G401.6 (cell line): ENCODE measurements at regions not wholly inside any gene's neighbourhood (a gene's known extent, or its start where the extent isn't known, plus 50 kb on each side); places are given as distances from the start of the nearest gene placed in this dataset.
A peak's percentile ranks its signal among the peaks of the same experiment; 100 is the strongest.

Experiments used
- FAIRE-seq: peaks from 2 replicates; lab custom pipeline; 2012; peaks lifted over from hg19 to GRCh38; lab: Jason Lieb, UNC

- FAIRE-seq: no peak
Observed at GRCh38 chr13:112247471-112248405, 128.4 kb upstream of the SPACA7 start.

- FAIRE-seq: no peak
Observed at GRCh38 chr13:112248406-112248760, 127.8 kb upstream of the SPACA7 start.

GRCh38 chr13:112248862-112249592 is 127.1 kb upstream of the SPACA7 start:
- FAIRE-seq: no peak

GRCh38 chr13:112249644-112250610 is 126.2 kb upstream of the SPACA7 start:
- no peak for FAIRE-seq

GRCh38 chr13:112250788-112251445 is 125.2 kb upstream of the SPACA7 start:
- FAIRE-seq: no peak

- FAIRE-seq: no peak
Observed at GRCh38 chr13:112251930-112252585, 124.1 kb upstream of the SPACA7 start.

- no peak for FAIRE-seq
Observed at GRCh38 chr13:112252804-112253590, 123.2 kb upstream of the SPACA7 start.

GRCh38 chr13:112253631-112254030 is 122.5 kb upstream of the SPACA7 start:
- no peak for FAIRE-seq

- no peak for FAIRE-seq
Observed at GRCh38 chr13:112254061-112254818, 121.9 kb upstream of the SPACA7 start.

- FAIRE-seq: no peak
Observed at GRCh38 chr13:112254900-112255299, 121.3 kb upstream of the SPACA7 start.

GRCh38 chr13:112255550-112256120 is 120.5 kb upstream of the SPACA7 start:
- FAIRE-seq: no peak

GRCh38 chr13:112256716-112257494 is 119.2 kb upstream of the SPACA7 start:
- no peak for FAIRE-seq

GRCh38 chr13:112259511-112259910 is 116.6 kb upstream of the SPACA7 start:
- no peak for FAIRE-seq

- no peak for FAIRE-seq
Observed at GRCh38 chr13:112260108-112261055, 115.8 kb upstream of the SPACA7 start.

- no peak for FAIRE-seq
Observed at GRCh38 chr13:112261924-112262323, 114.2 kb upstream of the SPACA7 start.

GRCh38 chr13:112263152-112263551 is 113.0 kb upstream of the SPACA7 start:
- FAIRE-seq: no peak

GRCh38 chr13:112267660-112268059 is 108.5 kb upstream of the SPACA7 start:
- FAIRE-seq: peak; percentile 8
